ENCODE measurements at regions not wholly inside any gene's neighbourhood (a gene's known extent, or its start where the extent isn't known, plus 50 kb on each side); places are given as distances from the start of the nearest gene placed in this dataset.

DNA sequence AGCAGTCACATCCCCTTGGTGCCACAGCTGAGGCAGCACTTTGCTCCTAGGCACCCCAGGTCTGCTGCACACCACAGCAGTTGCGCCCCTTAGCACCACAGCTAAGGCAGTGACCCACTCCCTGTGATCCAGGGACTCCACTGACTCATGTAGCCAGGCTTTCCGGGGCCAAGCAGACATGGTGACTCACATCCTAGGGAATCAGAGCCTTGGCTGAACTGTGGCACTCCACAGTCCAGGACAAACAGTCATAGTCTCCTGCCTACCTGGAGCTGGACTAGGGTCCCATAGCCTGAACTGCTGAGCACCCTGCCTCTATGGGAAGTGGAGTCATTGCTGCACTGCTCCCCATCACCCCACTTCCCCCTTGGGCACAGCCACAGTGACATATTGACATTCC is 338.7 kb downstream of the NPR3 start:
- DNase-seq (ENCODE audit: low spot score), result no peak
- 93% methylated on average over 2 of the region's 2 CpGs for whole genome bisulfite sequencing
- no peak for TF ChIP-seq HNF4A (conservative IDR thresholded peaks at IDR 0.05)
- Histone ChIP-seq H3K9me3 (ENCODE audit: control insufficient read depth in 4 of 4, low read length in 3 of 4) (peaks cover 0 to 4% (median 2%) of the 10 kb centered on the region in 4 donors), H3K9ac (ENCODE audit: low read depth in 1 of 2, low read length in 2 of 2) (no peak overlapping the region), H3K4me3 (ENCODE audit: low read depth in 1 of 3, low read length in 3 of 3) (no peak overlapping the region), H3K36me3 (ENCODE audit: control insufficient read depth in 4 of 4, insufficient read depth in 3 of 4, low read depth in 1 of 4, low read length in 3 of 4) (no peaks in the 10 kb centered on the region), H3K4me1 (ENCODE audit: control insufficient read depth in 4 of 4, insufficient read depth in 4 of 4, low read length in 3 of 4) (no peaks in the 10 kb centered on the region), H3K27me3 (ENCODE audit: control insufficient read depth in 4 of 4, insufficient read depth in 4 of 4, low read length in 3 of 4) (no peaks in the 10 kb centered on the region), H3K27ac (ENCODE audit: low read depth in 1 of 2, low read length in 2 of 2) (no peak overlapping the region)

DNA sequence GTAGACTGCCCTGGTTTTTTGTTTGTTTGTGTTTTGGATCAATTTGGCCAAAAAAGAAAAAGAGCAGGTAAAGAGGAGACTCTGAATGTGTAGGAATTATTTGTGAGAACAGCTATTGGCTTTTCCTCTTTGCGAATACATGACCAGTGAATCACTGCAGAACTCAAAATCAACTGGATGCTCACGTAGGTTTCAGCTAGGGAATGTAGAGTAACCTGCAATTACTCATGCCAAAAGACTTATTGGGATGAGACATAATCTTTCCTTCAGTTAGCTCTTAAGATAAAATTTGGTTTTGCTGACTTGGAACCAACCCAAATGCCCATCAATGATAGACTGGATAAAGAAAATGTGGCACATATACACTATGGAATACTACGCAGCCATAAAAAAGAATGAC is 348.0 kb downstream of the NPR3 start:
- Histone ChIP-seq H3K9ac (ENCODE audit: low read depth in 1 of 2, low read length in 2 of 2) (no peak overlapping the region), H3K4me3 (ENCODE audit: low read depth in 1 of 3, low read length in 3 of 3) (no peak overlapping the region), H3K4me1 (ENCODE audit: control insufficient read depth in 4 of 4, insufficient read depth in 4 of 4, low read length in 3 of 4) (no peaks in the 10 kb centered on the region), H3K36me3 (ENCODE audit: control insufficient read depth in 4 of 4, insufficient read depth in 3 of 4, low read depth in 1 of 4, low read length in 3 of 4) (no peaks in the 10 kb centered on the region), H3K27me3 (ENCODE audit: control insufficient read depth in 4 of 4, insufficient read depth in 4 of 4, low read length in 3 of 4) (no peaks in the 10 kb centered on the region), H3K9me3 (ENCODE audit: control insufficient read depth in 4 of 4, low read length in 3 of 4) (peaks cover 0 to 7% (median 5%) of the 10 kb centered on the region in 4 donors), H3K27ac (ENCODE audit: low read depth in 1 of 2, low read length in 2 of 2) (no peak overlapping the region)
- TF ChIP-seq GABPA (IDR thresholded peaks at IDR 0.05 in 1 of 2, conservative IDR thresholded peaks at IDR 0.05 in 1 of 2) (no peak), RAD21 (IDR thresholded peaks at IDR 0.05) (no peak)
- DNase-seq (ENCODE audit: low spot score), result no peak
- 91% methylated on average over 3 of the region's 3 CpGs for WGBS

DNA sequence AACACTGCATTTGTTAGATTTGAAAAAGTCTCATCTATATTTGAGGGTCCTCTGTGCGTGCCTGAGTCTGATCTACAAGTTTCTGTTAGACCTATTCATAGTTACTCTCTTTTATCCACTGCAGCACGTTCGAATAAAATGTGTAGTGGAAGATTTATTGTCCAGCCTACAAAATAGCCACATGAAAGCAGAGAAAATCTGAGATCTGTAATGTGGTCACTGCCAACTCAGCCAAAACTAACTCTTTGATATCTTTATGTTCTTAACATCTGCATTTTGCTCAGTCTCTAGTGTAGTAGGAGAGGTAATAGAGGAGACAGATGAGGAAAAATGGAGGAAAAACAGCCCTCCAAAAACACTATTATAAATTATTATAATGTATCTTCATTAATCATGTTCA is 354.0 kb downstream of the NPR3 start:
- Histone ChIP-seq H3K9me3 (ENCODE audit: control insufficient read depth in 4 of 4, low read length in 3 of 4) (no peaks in the 10 kb centered on the region), H3K36me3 (ENCODE audit: control insufficient read depth in 4 of 4, insufficient read depth in 3 of 4, low read depth in 1 of 4, low read length in 3 of 4) (no peaks in the 10 kb centered on the region), H3K27me3 (ENCODE audit: control insufficient read depth in 4 of 4, insufficient read depth in 4 of 4, low read length in 3 of 4) (no peaks in the 10 kb centered on the region), H3K4me1 (ENCODE audit: control insufficient read depth in 4 of 4, insufficient read depth in 4 of 4, low read length in 3 of 4) (no peaks in the 10 kb centered on the region), H3K9ac (ENCODE audit: low read depth in 1 of 2, low read length in 2 of 2) (no peak overlapping the region), H3K4me3 (ENCODE audit: low read depth in 1 of 3, low read length in 3 of 3) (no peak overlapping the region), H3K27ac (ENCODE audit: low read depth in 1 of 2, low read length in 2 of 2) (no peak overlapping the region)
- TF ChIP-seq, protein P1, sequence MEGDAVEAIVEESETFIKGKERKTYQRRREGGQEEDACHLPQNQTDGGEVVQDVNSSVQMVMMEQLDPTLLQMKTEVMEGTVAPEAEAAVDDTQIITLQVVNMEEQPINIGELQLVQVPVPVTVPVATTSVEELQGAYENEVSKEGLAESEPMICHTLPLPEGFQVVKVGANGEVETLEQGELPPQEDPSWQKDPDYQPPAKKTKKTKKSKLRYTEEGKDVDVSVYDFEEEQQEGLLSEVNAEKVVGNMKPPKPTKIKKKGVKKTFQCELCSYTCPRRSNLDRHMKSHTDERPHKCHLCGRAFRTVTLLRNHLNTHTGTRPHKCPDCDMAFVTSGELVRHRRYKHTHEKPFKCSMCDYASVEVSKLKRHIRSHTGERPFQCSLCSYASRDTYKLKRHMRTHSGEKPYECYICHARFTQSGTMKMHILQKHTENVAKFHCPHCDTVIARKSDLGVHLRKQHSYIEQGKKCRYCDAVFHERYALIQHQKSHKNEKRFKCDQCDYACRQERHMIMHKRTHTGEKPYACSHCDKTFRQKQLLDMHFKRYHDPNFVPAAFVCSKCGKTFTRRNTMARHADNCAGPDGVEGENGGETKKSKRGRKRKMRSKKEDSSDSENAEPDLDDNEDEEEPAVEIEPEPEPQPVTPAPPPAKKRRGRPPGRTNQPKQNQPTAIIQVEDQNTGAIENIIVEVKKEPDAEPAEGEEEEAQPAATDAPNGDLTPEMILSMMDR (IDR thresholded peaks at IDR 0.05; ENCODE audit: low read depth, low read length, missing input control), result no peak
- TF ChIP-seq JUND (IDR thresholded peaks at IDR 0.05), result no peak
- no peak for TF ChIP-seq RXRA (IDR thresholded peaks at IDR 0.05)
- no peak for TF ChIP-seq GABPA (IDR thresholded peaks at IDR 0.05 in 1 of 2, conservative IDR thresholded peaks at IDR 0.05 in 1 of 2)
- TF ChIP-seq, protein P2, sequence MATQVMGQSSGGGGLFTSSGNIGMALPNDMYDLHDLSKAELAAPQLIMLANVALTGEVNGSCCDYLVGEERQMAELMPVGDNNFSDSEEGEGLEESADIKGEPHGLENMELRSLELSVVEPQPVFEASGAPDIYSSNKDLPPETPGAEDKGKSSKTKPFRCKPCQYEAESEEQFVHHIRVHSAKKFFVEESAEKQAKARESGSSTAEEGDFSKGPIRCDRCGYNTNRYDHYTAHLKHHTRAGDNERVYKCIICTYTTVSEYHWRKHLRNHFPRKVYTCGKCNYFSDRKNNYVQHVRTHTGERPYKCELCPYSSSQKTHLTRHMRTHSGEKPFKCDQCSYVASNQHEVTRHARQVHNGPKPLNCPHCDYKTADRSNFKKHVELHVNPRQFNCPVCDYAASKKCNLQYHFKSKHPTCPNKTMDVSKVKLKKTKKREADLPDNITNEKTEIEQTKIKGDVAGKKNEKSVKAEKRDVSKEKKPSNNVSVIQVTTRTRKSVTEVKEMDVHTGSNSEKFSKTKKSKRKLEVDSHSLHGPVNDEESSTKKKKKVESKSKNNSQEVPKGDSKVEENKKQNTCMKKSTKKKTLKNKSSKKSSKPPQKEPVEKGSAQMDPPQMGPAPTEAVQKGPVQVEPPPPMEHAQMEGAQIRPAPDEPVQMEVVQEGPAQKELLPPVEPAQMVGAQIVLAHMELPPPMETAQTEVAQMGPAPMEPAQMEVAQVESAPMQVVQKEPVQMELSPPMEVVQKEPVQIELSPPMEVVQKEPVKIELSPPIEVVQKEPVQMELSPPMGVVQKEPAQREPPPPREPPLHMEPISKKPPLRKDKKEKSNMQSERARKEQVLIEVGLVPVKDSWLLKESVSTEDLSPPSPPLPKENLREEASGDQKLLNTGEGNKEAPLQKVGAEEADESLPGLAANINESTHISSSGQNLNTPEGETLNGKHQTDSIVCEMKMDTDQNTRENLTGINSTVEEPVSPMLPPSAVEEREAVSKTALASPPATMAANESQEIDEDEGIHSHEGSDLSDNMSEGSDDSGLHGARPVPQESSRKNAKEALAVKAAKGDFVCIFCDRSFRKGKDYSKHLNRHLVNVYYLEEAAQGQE (IDR thresholded peaks at IDR 0.05), result no peak
- TF ChIP-seq, protein P3, sequence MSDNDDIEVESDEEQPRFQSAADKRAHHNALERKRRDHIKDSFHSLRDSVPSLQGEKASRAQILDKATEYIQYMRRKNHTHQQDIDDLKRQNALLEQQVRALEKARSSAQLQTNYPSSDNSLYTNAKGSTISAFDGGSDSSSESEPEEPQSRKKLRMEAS (IDR thresholded peaks at IDR 0.05), result no peak
- TF ChIP-seq TAF1 (conservative IDR thresholded peaks at IDR 0.05), result no peak
- no peak for TF ChIP-seq SP1 (IDR thresholded peaks at IDR 0.05)
- no peak for TF ChIP-seq EGR1 (IDR thresholded peaks at IDR 0.05; ENCODE audit: low read depth in 2 of 2)
- no peak for TF ChIP-seq HNF4A (conservative IDR thresholded peaks at IDR 0.05)
- TF ChIP-seq RAD21 (IDR thresholded peaks at IDR 0.05), result no peak
- TF ChIP-seq HNF4G (IDR thresholded peaks at IDR 0.05), result no peak
- no peak for TF ChIP-seq FOXA1 (IDR thresholded peaks at IDR 0.05)
- TF ChIP-seq, protein P4, sequence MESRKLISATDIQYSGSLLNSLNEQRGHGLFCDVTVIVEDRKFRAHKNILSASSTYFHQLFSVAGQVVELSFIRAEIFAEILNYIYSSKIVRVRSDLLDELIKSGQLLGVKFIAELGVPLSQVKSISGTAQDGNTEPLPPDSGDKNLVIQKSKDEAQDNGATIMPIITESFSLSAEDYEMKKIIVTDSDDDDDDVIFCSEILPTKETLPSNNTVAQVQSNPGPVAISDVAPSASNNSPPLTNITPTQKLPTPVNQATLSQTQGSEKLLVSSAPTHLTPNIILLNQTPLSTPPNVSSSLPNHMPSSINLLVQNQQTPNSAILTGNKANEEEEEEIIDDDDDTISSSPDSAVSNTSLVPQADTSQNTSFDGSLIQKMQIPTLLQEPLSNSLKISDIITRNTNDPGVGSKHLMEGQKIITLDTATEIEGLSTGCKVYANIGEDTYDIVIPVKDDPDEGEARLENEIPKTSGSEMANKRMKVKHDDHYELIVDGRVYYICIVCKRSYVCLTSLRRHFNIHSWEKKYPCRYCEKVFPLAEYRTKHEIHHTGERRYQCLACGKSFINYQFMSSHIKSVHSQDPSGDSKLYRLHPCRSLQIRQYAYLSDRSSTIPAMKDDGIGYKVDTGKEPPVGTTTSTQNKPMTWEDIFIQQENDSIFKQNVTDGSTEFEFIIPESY (IDR thresholded peaks at IDR 0.05), result no peak
- no peak for TF ChIP-seq FOXA2 (IDR thresholded peaks at IDR 0.05)
- no peak for TF ChIP-seq NR2F2 (IDR thresholded peaks at IDR 0.05)
- TF ChIP-seq, protein P5, sequence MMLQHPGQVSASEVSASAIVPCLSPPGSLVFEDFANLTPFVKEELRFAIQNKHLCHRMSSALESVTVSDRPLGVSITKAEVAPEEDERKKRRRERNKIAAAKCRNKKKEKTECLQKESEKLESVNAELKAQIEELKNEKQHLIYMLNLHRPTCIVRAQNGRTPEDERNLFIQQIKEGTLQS (IDR thresholded peaks at IDR 0.05), result no peak
- TF ChIP-seq YY1 (IDR thresholded peaks at IDR 0.05), result no peak
- no peak for DNase-seq (ENCODE audit: low spot score)
- 83% methylated on average over 3 of the region's 3 CpGs for WGBS
